H1 (cell line): ENCODE measurements at regions not wholly inside any gene's neighbourhood (a gene's known extent, or its start where the extent isn't known, plus 50 kb on each side); places are given as distances from the start of the nearest gene placed in this dataset.

Experiments used
- CTCF ChIA-PET: fragments of 300-600 bp; sonication (Branson Sonifier 250); formaldehyde crosslinking; loops from one replicate; lab custom pipeline; 2021; ENCODE audit not compliant: partially characterized antibody; lab: Charles Lee
- POLR2A ChIA-PET: fragments of 300-600 bp; sonication (Branson Sonifier 250); formaldehyde crosslinking; loops from one replicate; lab custom pipeline; 2021; ENCODE audit warnings: inconsistent platforms; ENCODE audit not compliant: partially characterized antibody; lab: Charles Lee
- DNase-seq, 2 experiments: peaks; one replicate each; pipeline versions ENCODE4 v3.0.0 to v3.0.0-alpha.2; 2010 to 2022; ENCODE audit warnings: low spot score in 2 of 2, low read depth in 1 of 2, mixed read lengths in 1 of 2
- FAIRE-seq: peaks from 2 replicates; lab custom pipeline; 2011; peaks lifted over from hg19 to GRCh38; lab: Jason Lieb, UNC
- H2AFZ ChIP-seq: 2 replicates; pipeline ENCODE4 v1.8.1; 2012; ENCODE audit warnings: low read length, inconsistent platforms
- H2AK5ac ChIP-seq: 2 replicates; pipeline ENCODE4 v1.6.1; 2013; ENCODE audit warnings: low read depth, low read length
- H2BK120ac ChIP-seq: replicated peaks from 2 replicates; pipeline ENCODE3; 2013; ENCODE audit warnings: low read depth, low read length, inconsistent platforms
- H2BK12ac ChIP-seq: 2 replicates; pipeline ENCODE4 v1.6.1; 2013; ENCODE audit warnings: low read depth, low read length
- H2BK15ac ChIP-seq: 2 replicates; pipeline ENCODE4 v1.6.1; 2013; ENCODE audit warnings: low read length
- H2BK20ac ChIP-seq: 2 replicates; pipeline ENCODE4 v1.6.1; 2013; ENCODE audit warnings: low read length
- H2BK5ac ChIP-seq: 2 replicates; pipeline ENCODE4 v1.6.1; 2013; ENCODE audit warnings: low read depth, low read length
- H3K14ac ChIP-seq: 2 replicates; pipeline ENCODE4 v1.6.1; 2013; ENCODE audit warnings: inconsistent platforms; ENCODE audit not compliant: insufficient read length
- H3K18ac ChIP-seq: 2 replicates; pipeline ENCODE4 v1.6.1; 2013; ENCODE audit warnings: low read length; ENCODE audit errors: extremely low read depth
- H3K23ac ChIP-seq: 2 replicates; pipeline ENCODE4 v1.6.1; 2013; ENCODE audit warnings: inconsistent platforms; ENCODE audit not compliant: insufficient read length
- H3K23me2 ChIP-seq: 2 replicates; pipeline ENCODE4 v1.6.1; 2013; ENCODE audit warnings: low read depth, low read length
- H3K27ac ChIP-seq: 2 replicates; pipeline ENCODE4 v1.6.1; 2011; ENCODE audit warnings: low read depth, low read length, inconsistent platforms
- H3K27me3 ChIP-seq, 4 experiments: replicated peaks in 1 of 4; 1 replicate in 1 of 4; 2 replicates in 3 of 4; pipeline versions ENCODE4 v1.6.1 to v1.8.1; 2011 to 2013; ENCODE audit warnings: low read length in 3 of 4, mild to moderate bottlenecking in 3 of 4, inconsistent platforms in 2 of 4, mixed read lengths in 2 of 4, moderate library complexity in 1 of 4; ENCODE audit not compliant: control insufficient read depth in 3 of 4, insufficient read depth in 3 of 4; ENCODE audit errors: extremely low read depth in 1 of 4
- H3K36me3 ChIP-seq, 4 experiments: 2 replicates each; pipeline versions ENCODE4 v1.6.1 to v1.8.1; 2011 to 2013; ENCODE audit warnings: mild to moderate bottlenecking in 4 of 4, low read length in 3 of 4, moderate library complexity in 2 of 4, control low read depth in 1 of 4, inconsistent platforms in 1 of 4; ENCODE audit not compliant: insufficient read depth in 4 of 4, control insufficient read depth in 2 of 4
- H3K4ac ChIP-seq: replicated peaks from 2 replicates; pipeline ENCODE3; 2013; ENCODE audit warnings: low read length, low read depth, mixed read lengths, inconsistent platforms; ENCODE audit not compliant: insufficient read length
- H3K4me1 ChIP-seq, 4 experiments: replicated peaks in 1 of 4; 1 replicate in 1 of 4; 2 replicates in 3 of 4; pipeline versions ENCODE4 v1.6.1 to v1.8.1; 2011 to 2013; ENCODE audit warnings: low read length in 3 of 4, inconsistent platforms in 2 of 4, mixed read lengths in 1 of 4; ENCODE audit not compliant: insufficient read depth in 4 of 4, control insufficient read depth in 3 of 4
- H3K4me2 ChIP-seq, 2 experiments: 2 replicates each; pipeline versions ENCODE4 v1.6.1 to v1.8.1; 2011 to 2013; ENCODE audit warnings: low read depth in 2 of 2, low read length in 2 of 2, control low read depth in 1 of 2, inconsistent platforms in 1 of 2, mild to moderate bottlenecking in 1 of 2; ENCODE audit not compliant: insufficient read depth in 1 of 2
- H3K4me3 ChIP-seq, 4 experiments: fragments of 200-600, 300-600 bp in 1 of 4; sonication (generic), shearing (Covaris generic), sonication (Bioruptor Twin) in 1 of 4; 2 replicates each; pipeline versions ENCODE4 v1.5.1 to v1.8.1; 2011 to 2016; ENCODE audit warnings: low read length in 4 of 4, low read depth in 3 of 4, control low read depth in 2 of 4, inconsistent platforms in 2 of 4, mild to moderate bottlenecking in 2 of 4, mixed read lengths in 1 of 4, moderate library complexity in 1 of 4; ENCODE audit not compliant: insufficient read depth in 2 of 4; ENCODE audit errors: extremely low read depth in 1 of 4
- H3K56ac ChIP-seq: replicated peaks from 2 replicates; pipeline ENCODE3; 2013; ENCODE audit warnings: low read depth, mild to moderate bottlenecking, mixed read lengths, low read length, inconsistent platforms; ENCODE audit not compliant: insufficient read length
- H3K79me1 ChIP-seq: 2 replicates; pipeline ENCODE4 v1.6.1; 2013; ENCODE audit warnings: low read depth, low read length, control low read depth
- H3K79me2 ChIP-seq, 2 experiments: 2 replicates each; pipeline versions ENCODE4 v1.6.1 to v1.8.1; 2012 to 2013; ENCODE audit warnings: low read length in 2 of 2, mild to moderate bottlenecking in 2 of 2, inconsistent platforms in 1 of 2; ENCODE audit not compliant: insufficient read depth in 2 of 2, control insufficient read depth in 1 of 2
- H3K9ac ChIP-seq, 4 experiments: replicated peaks in 1 of 4; 1 replicate in 1 of 4; 2 replicates in 3 of 4; pipeline versions ENCODE4 v1.6.1 to v1.8.1; 2011 to 2013; ENCODE audit warnings: low read depth in 3 of 4, low read length in 3 of 4, control low read depth in 2 of 4, mild to moderate bottlenecking in 2 of 4, moderate library complexity in 2 of 4, inconsistent platforms in 1 of 4; ENCODE audit errors: extremely low read depth in 1 of 4
- H3K9me3 ChIP-seq, 2 experiments: 2 replicates each; pipeline versions ENCODE4 v1.6.1 to v1.8.1; 2012 to 2013; ENCODE audit warnings: mild to moderate bottlenecking in 2 of 2, moderate library complexity in 2 of 2, control low read depth in 1 of 2, inconsistent platforms in 1 of 2, low read depth in 1 of 2, low read length in 1 of 2, mixed read lengths in 1 of 2; ENCODE audit not compliant: insufficient read depth in 2 of 2
- H4K20me1 ChIP-seq, 2 experiments: replicated peaks in 1 of 2; 2 replicates each; pipeline versions ENCODE3 to v1.8.1; 2011 to 2013; ENCODE audit warnings: inconsistent platforms in 2 of 2, low read length in 2 of 2, mild to moderate bottlenecking in 1 of 2; ENCODE audit not compliant: insufficient read depth in 2 of 2, control insufficient read depth in 1 of 2
- H4K5ac ChIP-seq: 2 replicates; pipeline ENCODE4 v1.6.1; 2013; ENCODE audit warnings: low read length, low read depth, mixed read lengths, inconsistent platforms; ENCODE audit not compliant: insufficient read length
- H4K8ac ChIP-seq: 2 replicates; pipeline ENCODE4 v1.8.0; 2013; ENCODE audit warnings: mild to moderate bottlenecking, moderate library complexity, low read length, inconsistent platforms; ENCODE audit not compliant: insufficient read depth; ENCODE audit errors: extremely low read depth
- H4K91ac ChIP-seq: replicated peaks from 2 replicates; pipeline ENCODE3; 2013; ENCODE audit warnings: low read length, mixed read lengths, inconsistent platforms; ENCODE audit not compliant: insufficient read length
- BCL11A ChIP-seq, 2 experiments: IDR thresholded peaks; one replicate each; pipeline ENCODE4 v1.6.1; 2011; ENCODE audit warnings: low read depth in 2 of 2, low read length in 2 of 2, mild to moderate bottlenecking in 2 of 2
- CHD2 ChIP-seq: IDR thresholded peaks from 2 replicates; pipeline ENCODE4 v1.6.1; 2012; ENCODE audit warnings: low read length, improper control_type of control experiment
- CREB1 ChIP-seq: IDR thresholded peaks from 2 replicates; pipeline ENCODE4 v1.6.1; 2012; ENCODE audit warnings: inconsistent platforms
- EZH2 ChIP-seq: fragments of 200-600 bp; sonication (generic); IDR thresholded peaks from 2 replicates; pipeline ENCODE4 v1.7.1; 2012; ENCODE audit warnings: low read depth, mild to moderate bottlenecking, moderate library complexity, low read length, inconsistent platforms; ENCODE audit not compliant: severe bottlenecking
- GTF2F1 ChIP-seq: IDR thresholded peaks from 2 replicates; pipeline ENCODE4 v1.6.1; 2012; ENCODE audit warnings: low read depth, low read length, improper control_type of control experiment, borderline replicate concordance
- KDM4A ChIP-seq: IDR thresholded peaks from one replicate; pipeline ENCODE4 v1.7.1; 2012; ENCODE audit warnings: low read depth, mild to moderate bottlenecking, moderate library complexity, low read length, inconsistent platforms; ENCODE audit not compliant: severe bottlenecking
- KDM5A ChIP-seq: fragments of 200-600 bp; IDR thresholded peaks from 2 replicates; pipeline ENCODE4 v1.7.1; 2012; ENCODE audit warnings: mild to moderate bottlenecking, low read length, inconsistent platforms, mixed read lengths
- MAX ChIP-seq: IDR thresholded peaks from 2 replicates; pipeline ENCODE4 v1.6.1; 2012; ENCODE audit warnings: inconsistent platforms
- NANOG ChIP-seq: IDR thresholded peaks from 2 replicates; pipeline ENCODE4 v1.6.1; 2011; ENCODE audit warnings: low read length, low read depth, mild to moderate bottlenecking, inconsistent platforms; ENCODE audit not compliant: insufficient read depth, poor library complexity, severe bottlenecking
- POU5F1 ChIP-seq: IDR thresholded peaks from 2 replicates; pipeline ENCODE4 v1.6.1; 2011; ENCODE audit warnings: low read depth, mild to moderate bottlenecking, low read length, moderate library complexity
- RAD21 ChIP-seq, 2 experiments: IDR thresholded peaks in 1 of 2; conservative IDR thresholded peaks in 1 of 2; 2 replicates each; pipeline ENCODE4 v1.6.1; 2011; ENCODE audit warnings: low read depth in 2 of 2, low read length in 2 of 2, improper control_type of control experiment in 1 of 2, inconsistent platforms in 1 of 2, mild to moderate bottlenecking in 1 of 2, moderate library complexity in 1 of 2
- RBBP5 ChIP-seq: IDR thresholded peaks from 2 replicates; pipeline ENCODE4 v1.7.1; 2012; ENCODE audit warnings: low read depth, mild to moderate bottlenecking, inconsistent platforms, low read length, moderate library complexity, borderline replicate concordance
- SIRT6 ChIP-seq: IDR thresholded peaks from one replicate; pipeline ENCODE4 v1.7.1; 2012; ENCODE audit warnings: low read length, inconsistent platforms
- SP4 ChIP-seq: IDR thresholded peaks from 2 replicates; pipeline ENCODE4 v1.6.1; 2012; ENCODE audit warnings: low read length, inconsistent platforms
- SUZ12 ChIP-seq: fragments of 200-600 bp; sonication (generic); IDR thresholded peaks from 2 replicates; pipeline ENCODE4 v1.6.1; 2012; ENCODE audit warnings: mild to moderate bottlenecking, inconsistent platforms, low read length, moderate library complexity, mixed read lengths
- TAF1 ChIP-seq: IDR thresholded peaks from 2 replicates; pipeline ENCODE4 v1.6.1; 2011; ENCODE audit warnings: mild to moderate bottlenecking, low read depth, low read length
- WGBS, 2 experiments: shearing (Covaris generic) in 1 of 2; methylation state at CpG; one replicate each; pipeline versions ENCODE4 v1.1.6 to v1.1.7; 2013 to 2015; ENCODE audit warnings: low lambda C conversion rate in 2 of 2, mixed read lengths in 2 of 2, inconsistent platforms in 1 of 2, low coverage in 1 of 2, missing lambda C conversion rate in 1 of 2; ENCODE audit not compliant: insufficient replicate concordance in 2 of 2, insufficient coverage in 1 of 2, insufficient read length in 1 of 2; ENCODE audit errors: extremely low coverage in 1 of 2, missing lambda C conversion rate in 1 of 2; 5-methylcytosine and 5-hydroxymethylcytosine counted together

DNA sequence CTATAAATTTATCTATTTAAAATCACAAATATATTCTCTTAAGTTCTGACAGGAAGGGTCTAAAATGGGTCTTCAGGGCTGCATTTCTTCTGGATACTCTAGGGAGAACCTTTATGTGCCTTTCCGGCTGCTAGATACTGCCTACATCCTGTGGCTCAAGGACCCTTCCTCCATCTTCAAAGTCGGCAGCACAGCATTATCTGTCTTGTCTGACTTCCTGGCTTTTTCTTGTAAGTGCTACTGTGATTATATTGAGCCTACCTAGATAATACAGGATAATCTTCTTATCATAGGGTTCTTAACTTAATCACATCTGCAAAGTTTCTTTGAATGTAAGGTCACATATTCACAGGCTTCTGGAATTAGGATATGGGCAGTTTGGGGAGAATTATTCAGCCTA lies 943.8 kb upstream of the TYRP1 start:
- no peaks in the 10 kb centered on the region for H3K23me2 ChIP-seq
- H4K20me1 ChIP-seq: no peaks in the 10 kb centered on the region
- FAIRE-seq: no peak
- H2AK5ac ChIP-seq: no peak overlapping the region
- H3K36me3 ChIP-seq: no peaks in the 10 kb centered on the region
- H3K23ac ChIP-seq: no peak overlapping the region
- H3K9me3 ChIP-seq: no peaks in the 10 kb centered on the region; a peak in 1 of 4 replicates
- H3K79me2 ChIP-seq: no peaks in the 10 kb centered on the region
- no peak overlapping the region for H2BK120ac ChIP-seq
- POLR2A ChIA-PET: no interaction called here
- H4K8ac ChIP-seq: no peak overlapping the region
- no peaks in the 10 kb centered on the region for H3K79me1 ChIP-seq
- no peak overlapping the region for H2BK15ac ChIP-seq
- no peaks in the 10 kb centered on the region for H3K4me1 ChIP-seq
- no peak overlapping the region for H3K4ac ChIP-seq
- H3K9ac ChIP-seq: no peak overlapping the region
- no peak for DNase-seq
- no peak overlapping the region for H2BK12ac ChIP-seq
- H2BK20ac ChIP-seq: no peak overlapping the region
- H3K4me3 ChIP-seq: no peak overlapping the region
- H2AFZ ChIP-seq: no peak overlapping the region
- no peak overlapping the region for H3K18ac ChIP-seq
- no peaks in the 10 kb centered on the region for H3K27me3 ChIP-seq
- H3K56ac ChIP-seq: no peak overlapping the region
- H3K14ac ChIP-seq: no peak overlapping the region
- H3K27ac ChIP-seq: no peak overlapping the region
- 93% methylated on average over 2 of the region's 2 CpGs; no CpG with 5 or more reads in 1 of the 2 experiments for WGBS, 2 experiments
- no peak overlapping the region for H4K5ac ChIP-seq
- CTCF ChIA-PET: no interaction called here
- H3K4me2 ChIP-seq: no peak overlapping the region
- no peak overlapping the region for H2BK5ac ChIP-seq
- H4K91ac ChIP-seq: no peak overlapping the region
- no peak for TF ChIP-seq TAF1
- TF ChIP-seq CHD2: no peak
- no peak for TF ChIP-seq KDM5A
- no peak for TF ChIP-seq RBBP5
- TF ChIP-seq RAD21 (IDR thresholded peaks at IDR 0.05 in 1 of 2, conservative IDR thresholded peaks at IDR 0.05 in 1 of 2; ENCODE audit: low read depth in 2 of 2, low read length in 2 of 2): no peak
- no peak for TF ChIP-seq POU5F1
- TF ChIP-seq BCL11A (IDR thresholded peaks at IDR 0.05; ENCODE audit: low read depth in 2 of 2, low read length in 2 of 2): no peak
- TF ChIP-seq CREB1: no peak
- no peak for TF ChIP-seq SUZ12
- TF ChIP-seq MAX: no peak
- TF ChIP-seq EZH2: no peak
- TF ChIP-seq GTF2F1: no peak
- no peak for TF ChIP-seq SIRT6
- TF ChIP-seq NANOG: no peak
- TF ChIP-seq SP4: no peak
- no peak for TF ChIP-seq KDM4A
